GM18502 (cell line): ENCODE measurements at regions not wholly inside any gene's neighbourhood (a gene's known extent, or its start where the extent isn't known, plus 50 kb on each side); places are given as distances from the start of the nearest gene placed in this dataset.
A peak's percentile ranks its signal among the peaks of the same experiment; 100 is the strongest.
"Not testable (repeated sequence)": the region's sequence is repeated elsewhere in the genome, so short reads cannot be mapped to it uniquely, and the experiment has no call there.

Experiments used
- ATAC-seq: cut with Tn5 transposase; IDR thresholded peaks from one replicate; pipeline ENCODE4 v1.9.1; 2021; ENCODE audit warnings: mild to moderate bottlenecking; ENCODE audit not compliant: unreplicated experiment, poor library complexity

DNA sequence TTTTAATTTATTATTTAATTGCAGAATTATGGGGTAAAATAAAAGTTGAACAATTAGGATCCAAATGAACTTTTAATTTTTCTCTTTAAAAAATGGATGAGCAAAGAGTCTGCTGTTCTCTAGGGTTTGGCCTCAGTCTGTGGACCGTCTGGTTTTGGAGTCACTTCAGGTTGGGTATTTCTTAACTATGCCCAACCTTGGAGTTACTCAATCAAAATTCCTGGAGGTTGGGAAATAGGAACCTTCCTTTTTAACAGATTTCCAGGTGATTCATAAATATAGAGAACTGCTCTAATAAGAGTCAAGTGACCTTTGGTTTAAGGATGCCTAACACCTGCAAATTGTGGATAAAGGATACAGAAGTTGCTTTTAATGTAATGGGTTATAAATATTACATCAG is 241.5 kb upstream of the GCFC2 start:
- no peak for ATAC-seq

DNA sequence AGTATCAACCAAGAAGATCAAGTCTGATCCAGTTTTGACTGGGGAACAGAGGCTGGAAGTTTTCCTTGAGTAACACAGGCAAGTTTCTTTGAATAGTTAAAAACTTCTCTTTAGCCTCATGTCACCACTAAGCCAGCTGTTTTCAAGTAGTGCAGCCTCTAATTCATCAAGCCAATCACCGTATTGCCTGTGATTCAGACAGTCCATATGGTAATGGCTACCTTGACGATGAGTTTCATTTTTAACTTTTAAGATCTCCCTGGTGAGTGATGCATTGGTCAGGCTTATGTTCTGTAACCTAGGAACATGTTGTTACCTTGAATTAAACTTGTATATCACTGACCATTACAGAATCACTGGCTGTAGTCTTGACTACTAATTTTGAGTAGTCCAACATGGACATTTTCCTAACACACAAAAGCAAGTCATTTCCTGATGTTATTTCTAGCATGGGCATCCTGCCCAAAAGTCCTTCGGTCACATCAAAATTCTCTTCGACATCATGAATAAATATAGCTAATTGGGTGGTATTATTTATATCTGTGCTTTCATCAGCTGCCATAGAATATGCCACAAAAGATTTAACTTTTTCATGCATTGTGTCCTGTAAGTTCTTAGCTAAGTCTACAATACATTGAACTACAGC is 238.8 kb upstream of the GCFC2 start:
- ATAC-seq, result no peak

DNA sequence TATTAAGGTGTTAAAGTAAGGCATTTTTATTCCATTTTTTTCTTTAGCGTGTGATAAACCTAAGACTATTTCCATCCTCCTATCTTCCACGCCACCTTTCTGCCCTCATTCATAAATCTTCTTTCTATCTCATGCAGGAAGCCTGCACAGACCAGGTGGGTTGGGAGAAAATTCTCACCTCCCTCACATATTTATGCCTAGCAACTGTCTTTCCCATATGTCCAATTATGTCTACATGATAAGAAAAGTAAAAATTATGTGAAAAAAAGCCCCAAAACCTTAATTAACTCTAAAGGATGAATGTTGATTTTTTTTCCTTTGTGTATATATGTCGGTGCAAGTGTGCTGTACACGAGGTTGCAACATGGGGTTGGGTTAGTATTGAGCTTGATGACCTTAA is 225.6 kb upstream of the GCFC2 start:
- no peak for ATAC-seq

DNA sequence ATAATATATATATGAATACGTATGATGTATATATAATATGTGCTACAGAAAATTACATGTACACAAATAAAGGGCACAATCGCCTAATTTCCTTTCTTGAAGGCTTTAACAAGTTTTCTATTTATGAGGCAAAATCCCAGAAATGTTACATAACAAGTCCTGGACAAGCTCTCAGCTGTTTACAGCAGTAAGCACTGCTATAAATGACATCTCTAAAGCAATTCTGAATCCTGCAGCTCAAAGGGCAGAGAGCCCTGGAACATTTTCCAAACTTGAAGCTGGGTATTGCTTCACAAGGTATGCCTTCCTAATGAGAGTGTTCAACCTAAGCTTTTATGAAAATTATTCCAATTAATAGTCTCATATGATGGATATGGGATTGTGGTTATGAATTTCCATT is 222.3 kb upstream of the GCFC2 start:
- no peak for ATAC-seq

DNA sequence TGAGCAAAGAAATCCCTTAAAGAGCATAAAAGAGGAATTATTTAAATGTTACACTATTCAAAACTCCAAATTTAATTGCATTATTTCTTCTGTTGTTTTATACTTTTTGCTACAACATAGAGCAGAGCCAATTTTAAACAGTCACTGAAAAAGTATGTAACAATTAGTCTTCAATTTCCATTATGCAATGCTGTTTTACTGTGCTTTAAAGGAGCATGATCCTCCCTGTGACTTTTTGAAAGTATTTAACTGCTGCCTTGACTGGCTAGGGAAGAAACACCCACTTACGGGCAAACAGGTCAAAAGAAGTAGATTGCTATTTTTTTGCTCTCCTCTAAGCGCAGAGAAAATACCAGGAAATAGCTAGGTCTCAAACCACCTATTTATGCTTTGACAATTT is 217.4 kb upstream of the GCFC2 start:
- no peak for ATAC-seq

DNA sequence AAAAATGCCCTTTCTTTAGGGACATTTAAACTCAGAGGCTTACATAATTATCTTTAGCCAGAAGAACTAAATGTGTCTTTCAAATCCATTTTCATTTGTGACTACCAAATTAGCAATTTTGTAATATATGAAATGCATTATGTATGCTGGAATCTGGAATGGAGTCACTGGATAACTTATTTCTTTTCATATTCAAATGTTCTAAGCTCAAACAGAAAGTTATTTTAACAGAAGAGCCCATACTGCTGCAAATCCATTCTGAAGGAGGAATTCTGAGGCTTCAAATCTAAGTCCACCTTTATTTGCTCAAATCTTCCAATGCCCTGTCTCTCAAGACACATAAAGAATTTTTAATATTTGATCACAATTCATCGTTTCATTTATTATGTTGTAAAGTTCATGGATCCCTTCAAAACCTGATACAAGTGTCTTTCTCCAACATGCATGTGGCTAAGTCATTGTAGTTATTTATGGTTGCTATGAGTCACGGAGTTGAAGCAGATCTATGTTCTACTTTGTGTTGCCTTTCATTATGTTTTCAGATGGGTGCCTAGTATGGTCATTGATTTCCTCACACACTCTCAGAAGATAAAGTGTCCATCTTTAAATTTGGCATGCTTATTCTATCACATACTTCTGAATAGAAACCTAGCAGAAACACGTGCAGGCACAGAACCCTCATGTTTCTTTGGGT is 214.8 kb upstream of the GCFC2 start:
- no peak for ATAC-seq

DNA sequence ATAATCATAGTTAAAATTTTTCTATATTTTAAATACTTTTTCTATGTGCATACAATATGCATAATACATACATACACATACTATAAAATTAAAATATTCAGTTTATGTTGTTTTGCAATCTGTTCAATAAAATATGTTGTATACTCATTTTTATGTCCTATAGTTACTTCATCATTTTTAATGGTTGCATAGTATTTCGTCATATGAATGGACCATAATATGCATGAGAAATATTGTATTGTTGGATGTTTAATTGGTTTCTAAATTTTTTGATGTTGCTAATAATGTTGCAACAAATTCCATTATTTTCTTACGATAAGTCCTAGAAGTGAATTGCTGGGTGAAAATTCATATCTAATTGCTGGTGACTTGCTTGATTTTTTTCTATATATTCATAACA is 211.5 kb upstream of the GCFC2 start:
- ATAC-seq, result no peak

DNA sequence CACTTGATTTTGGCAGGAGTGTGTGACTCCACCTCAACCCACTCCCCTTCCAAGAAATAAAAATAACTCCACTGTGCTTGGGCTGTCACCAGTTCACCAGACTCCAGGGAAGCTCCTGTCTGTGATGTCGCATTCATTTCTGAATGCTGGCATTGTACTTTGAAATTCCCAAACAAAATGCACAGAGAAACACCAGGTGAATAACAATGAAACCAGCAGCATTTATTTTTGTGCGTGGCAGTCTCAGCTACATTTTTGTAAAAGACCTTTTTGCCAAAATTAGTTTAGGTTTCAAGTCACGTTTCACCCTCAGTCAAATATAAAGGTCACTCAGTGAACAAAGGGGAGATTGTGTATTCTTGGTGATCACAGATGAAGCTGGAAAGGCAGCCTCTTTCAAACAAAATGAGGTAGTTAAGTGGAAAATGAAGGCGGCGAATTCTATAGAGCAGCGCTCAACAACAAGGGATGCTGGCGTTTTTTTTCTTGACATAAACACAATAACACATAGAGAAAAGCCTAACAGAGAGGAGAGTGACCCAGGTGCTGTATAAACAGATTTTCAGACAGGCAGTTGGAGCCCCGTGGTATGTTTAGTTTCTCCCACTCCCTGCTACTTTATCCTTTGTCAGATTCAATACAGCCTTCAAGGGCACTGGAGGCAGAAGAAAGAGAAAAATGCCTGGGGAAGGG is 210.3 kb upstream of the GCFC2 start:
- ATAC-seq, result no peak

DNA sequence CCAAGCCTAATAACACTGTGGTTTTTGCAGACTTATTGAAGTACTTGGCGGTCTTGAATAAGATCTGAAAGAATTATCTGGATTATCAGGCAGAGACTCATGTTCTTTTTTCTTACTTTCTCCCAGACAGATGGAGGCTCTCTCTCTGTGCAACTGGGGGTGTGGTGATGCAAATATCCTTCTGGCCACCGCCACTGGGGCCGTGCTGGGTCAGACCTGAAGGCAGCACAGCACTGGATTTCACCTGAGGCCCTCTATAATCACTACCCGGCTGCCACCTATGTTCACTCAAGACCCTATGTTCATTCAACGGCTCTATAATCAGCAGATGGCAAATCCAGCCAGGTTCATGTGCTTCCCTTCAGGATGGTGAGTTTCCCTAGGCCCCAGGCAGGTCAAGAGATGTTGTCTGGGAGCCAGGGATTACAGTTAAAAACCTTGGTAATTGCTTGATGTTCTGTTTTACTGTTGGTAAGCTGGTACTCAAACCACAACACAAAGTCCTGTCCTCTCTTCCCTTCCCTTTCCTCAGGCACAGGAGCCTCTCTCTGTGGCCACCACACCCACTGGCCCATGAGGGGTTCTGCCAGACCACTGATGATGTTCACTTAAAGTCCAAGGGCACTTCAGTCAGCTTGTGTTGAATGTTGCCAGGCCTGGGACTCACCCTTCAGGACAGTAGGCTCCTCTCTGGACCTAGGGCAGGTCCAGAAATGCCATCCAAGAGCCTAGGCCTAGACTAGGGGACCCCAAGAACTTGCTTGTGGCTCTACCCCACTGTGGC is 205.3 kb upstream of the GCFC2 start:
- no peak for ATAC-seq

DNA sequence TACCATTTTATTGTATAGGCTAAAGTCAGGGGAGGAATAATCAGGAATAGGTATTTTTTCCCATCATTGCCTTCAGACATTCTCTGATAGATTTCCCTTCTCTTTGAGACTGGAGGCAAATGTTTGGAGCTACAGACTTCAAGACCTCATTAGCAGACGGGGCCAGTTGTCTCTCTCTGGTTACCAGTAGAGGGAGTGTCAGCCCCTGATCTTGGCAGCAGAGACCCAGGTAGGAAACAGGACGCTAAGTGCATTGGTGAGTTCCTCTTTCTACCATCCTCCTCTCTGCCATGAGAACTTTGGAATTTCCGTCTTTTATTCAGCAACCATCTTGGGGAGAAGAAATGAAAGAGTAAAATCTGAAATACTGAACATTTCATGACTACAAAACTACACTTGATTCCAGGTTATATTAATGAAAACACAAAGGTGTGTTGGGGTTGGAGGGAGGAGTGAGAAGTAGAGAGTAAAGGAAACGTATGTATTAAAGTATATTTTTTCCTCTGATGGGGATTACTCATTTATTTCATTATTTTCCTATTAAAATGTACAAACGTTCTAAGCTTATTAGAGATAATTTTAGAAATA is 186.2 kb upstream of the GCFC2 start:
- ATAC-seq, result peak; percentile 92

DNA sequence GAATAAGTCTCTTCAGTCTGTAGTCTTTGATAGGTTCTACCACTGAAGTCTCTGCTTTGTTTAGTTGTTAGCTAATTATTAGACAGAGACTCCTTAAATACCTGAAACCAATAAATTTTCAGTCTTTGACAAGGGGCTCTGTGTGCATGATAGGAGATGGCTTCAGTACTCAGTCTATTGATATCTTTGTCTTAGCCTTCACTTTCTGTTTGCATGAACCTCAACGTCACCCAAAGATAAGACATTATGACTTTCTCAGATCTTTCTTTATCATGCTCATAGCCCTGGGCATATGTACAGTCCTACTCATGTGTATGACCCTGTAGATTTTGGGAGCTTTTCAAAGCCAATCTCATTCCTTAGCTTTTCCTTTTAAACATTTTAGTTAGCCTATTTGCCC is 183.5 kb upstream of the GCFC2 start:
- ATAC-seq, result peak; percentile 75

DNA sequence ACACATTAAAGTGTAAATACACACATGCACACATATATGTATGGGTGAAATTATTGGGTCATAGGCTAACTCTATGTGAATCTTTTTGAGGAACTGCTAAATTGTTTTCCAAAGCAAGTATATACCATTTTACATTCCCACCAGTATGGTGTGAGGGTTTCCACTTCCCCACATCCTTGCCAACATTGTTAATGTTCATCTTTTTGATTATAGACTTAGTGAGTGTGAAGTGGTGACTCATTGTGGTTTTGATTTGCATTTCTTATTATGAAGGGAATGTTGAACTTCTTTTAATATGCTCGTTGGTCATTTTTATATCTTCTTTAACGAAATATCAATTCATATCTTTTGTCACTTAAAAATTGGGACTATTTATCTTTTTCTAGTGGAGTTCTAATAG is 181.8 kb upstream of the GCFC2 start:
- ATAC-seq, result no peak

DNA sequence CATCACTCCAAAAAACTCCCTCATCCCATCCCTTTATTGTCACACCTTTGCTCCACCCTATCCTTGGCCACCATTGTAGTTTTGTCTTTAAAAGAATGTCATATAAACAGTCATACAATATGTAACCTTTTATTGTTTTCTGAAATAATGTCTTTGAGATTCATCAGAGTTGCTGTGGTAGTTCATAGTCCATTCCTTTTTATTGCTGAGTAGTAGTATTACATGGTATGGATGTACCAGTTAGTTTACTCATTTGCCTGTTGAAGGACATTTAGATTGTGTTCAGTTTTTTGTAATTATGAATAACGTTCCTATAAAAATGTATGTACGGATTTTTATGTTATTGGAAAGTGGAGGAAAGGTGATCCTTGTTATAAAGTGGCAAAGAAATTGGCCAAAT is 171.8 kb upstream of the GCFC2 start:
- ATAC-seq, result no peak

DNA sequence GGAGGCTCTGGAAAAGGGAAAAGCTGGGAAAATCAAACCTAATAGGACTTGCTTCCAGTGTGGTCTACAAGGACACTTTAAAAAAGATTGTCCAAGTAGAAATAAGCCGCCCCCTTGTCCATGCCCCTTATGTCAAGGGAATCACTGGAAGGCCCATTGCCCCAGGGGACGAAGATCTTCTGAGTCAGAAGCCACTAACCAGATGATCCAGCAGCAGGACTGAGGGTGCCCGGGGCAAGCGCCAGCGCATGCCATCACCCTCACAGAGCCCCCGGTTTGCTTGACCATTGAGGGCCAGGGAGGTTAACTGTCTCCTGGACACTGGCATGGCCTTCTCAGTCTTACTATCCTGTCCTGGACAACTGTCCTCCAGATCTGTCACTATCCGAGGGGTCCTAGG is 164.9 kb upstream of the GCFC2 start:
- ATAC-seq, result not testable (repeated sequence)

DNA sequence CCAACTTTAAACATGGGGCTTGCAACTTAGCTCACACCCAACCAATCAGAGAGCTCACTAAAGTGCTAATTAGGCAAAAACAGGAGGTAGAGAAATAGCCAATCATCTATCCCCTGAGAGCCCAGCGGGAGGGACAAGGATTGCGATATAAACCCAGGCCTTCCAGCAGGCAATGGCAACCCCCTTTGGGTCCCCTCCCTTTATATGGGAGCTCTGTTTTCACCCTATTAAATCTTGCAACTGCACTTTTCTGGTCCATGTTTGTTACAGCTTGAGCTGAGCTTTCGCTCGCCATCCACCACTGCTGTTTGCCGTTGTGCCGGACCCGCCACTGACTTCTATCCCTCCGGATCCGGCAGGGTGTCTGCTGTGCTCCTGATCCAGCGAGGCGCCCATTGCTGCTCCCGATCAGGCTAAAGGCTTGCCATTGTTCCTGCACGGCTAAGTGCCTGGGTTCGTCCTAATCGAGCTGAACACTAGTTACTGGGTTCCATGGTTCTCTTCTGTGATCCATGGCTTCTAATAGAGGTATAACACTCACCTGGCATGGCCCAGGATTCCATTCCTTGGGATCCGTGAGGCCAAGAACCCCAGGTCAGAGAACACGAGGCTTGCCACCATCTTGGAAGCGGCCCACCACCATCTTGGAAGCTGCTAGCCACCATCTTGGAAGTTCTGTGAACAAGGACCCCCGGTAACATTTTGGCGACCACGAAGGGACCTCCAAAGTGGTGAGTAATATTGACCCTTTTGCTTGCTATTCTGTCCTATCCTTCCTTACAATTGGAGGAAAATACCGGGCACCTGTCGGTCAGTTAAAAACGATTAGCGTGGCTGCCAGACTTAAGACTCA is 161.3 kb upstream of the GCFC2 start:
- ATAC-seq, result not testable (repeated sequence)

DNA sequence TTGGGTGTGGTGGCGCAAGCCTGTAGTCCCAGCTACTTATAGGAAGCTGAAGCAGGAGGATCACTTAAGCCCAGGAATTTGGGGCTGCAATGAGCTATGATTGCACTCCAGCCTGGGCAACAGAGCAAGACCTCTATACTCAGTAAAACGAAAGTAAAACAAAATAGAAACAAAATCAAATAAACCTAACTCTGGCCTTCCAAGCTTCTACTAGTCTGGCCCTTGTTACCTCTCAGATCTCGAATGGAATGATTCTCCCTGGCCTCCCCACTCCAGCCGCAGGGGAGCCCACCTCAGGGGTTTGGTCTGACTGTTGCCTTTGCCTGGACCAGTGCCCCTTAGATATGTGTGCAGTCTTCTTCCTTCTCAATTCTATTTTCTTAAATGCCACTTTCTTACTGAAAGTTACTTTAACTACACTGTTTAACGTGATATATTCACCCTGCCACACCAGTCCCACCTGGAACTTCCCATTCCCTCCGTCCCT is 160.0 kb upstream of the GCFC2 start:
- peak; percentile 76 for ATAC-seq

DNA sequence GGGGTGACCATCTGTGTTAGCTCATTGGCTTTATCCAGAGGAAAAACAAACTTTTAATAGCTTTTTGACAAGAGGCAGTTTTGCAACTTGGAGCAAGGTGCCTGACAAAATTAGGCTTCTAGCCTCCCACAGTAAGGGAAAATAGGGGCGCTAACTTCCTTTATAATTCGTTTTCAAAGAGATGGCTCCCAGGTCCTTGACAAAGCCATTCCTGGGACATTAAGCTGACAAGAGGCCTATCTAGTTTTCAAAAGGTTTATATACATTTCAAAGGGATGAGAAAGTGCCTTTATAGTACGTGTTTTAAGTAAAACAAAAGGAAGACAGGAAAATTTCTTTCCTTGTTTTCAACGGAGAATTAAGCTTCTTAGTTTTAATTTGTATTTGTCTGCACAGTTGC is 159.4 kb upstream of the GCFC2 start:
- no peak for ATAC-seq

DNA sequence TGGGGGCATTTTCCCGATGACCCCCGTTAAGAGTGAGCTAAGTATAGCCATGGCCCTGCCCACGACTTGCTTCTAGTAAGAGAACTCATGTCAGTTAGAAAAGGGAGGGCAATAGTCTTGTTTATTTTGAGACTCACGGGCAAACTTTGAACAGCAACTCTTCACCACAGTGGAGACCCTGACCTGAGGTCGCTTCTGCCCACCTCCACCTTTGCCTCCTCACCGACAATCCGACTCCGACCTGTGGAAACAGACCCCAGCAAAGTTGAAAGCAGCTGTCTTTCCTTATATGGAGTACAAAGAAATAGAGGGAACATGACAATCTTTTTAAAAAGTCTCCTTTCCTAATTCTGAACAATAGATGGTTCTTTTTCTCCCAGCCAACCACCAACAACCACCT is 155.0 kb upstream of the GCFC2 start:
- ATAC-seq, result no peak

DNA sequence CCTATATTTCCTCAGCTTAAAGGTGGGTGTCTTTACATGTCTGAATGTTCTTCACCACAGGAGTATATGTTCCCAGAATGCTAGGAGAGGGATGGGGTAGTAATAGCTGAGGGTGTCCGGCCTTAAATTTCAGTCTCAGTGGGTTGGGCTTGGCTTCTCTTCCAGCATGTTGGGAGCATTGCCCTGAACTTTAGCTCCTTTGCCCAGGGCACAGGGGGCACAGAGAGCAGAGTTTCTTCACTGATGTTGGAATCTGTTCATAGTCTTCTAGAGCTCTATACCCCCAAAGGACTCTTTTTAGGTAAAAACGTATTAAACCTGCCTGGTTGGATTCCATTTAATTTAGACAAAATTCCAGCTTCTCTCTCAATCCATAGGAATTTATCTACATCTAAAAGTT is 154.4 kb upstream of the GCFC2 start:
- ATAC-seq, result no peak

DNA sequence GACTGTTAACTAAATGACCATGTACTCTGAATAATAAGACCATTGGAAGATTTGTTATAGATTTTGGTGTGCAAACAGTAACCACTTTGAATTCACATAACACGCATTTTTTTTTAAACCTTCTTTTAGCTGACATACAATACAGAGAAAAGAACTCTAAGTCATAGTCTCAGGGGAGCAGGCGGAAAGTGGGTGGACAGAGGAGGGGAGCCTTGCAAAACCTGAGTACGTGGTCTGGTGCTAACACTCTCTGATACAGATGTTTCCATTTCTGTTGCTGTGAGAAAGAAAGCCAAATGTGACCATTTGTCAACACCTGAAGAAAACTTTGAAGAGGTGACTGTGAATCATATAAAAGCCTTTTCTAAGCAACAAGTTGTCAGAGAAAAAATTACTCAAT is 151.8 kb upstream of the GCFC2 start:
- no peak for ATAC-seq
